ENCODE measurements at regions not wholly inside any gene's neighbourhood (a gene's known extent, or its start where the extent isn't known, plus 50 kb on each side); places are given as distances from the start of the nearest gene placed in this dataset.

- Histone ChIP-seq H3K9me3 (ENCODE audit: control insufficient read depth, low read length) (peaks cover 80% of the 10 kb centered on the region), H3K27me3 (ENCODE audit: control insufficient read depth, insufficient read depth, low read length, poor library complexity, severe bottlenecking) (no peaks in the 10 kb centered on the region), H3K4me3 (ENCODE audit: low read length) (no peak overlapping the region), H3K9ac (ENCODE audit: extremely low read depth, low read length, poor library complexity, severe bottlenecking) (no peak overlapping the region), H3K4me1 (ENCODE audit: control insufficient read depth, insufficient read depth, low read length) (no peaks in the 10 kb centered on the region), H3K36me3 (ENCODE audit: control insufficient read depth, insufficient read depth, low read length) (no peaks in the 10 kb centered on the region), H3K27ac (ENCODE audit: low read depth, low read length) (no peak overlapping the region)
- H3K36me3 Mint-ChIP-seq (ENCODE audit: low read depth), result no peaks in the 10 kb centered on the region
- H3K9me3 Mint-ChIP-seq, result peaks cover 82% of the 10 kb centered on the region
- 84 to 92% methylated on average over 3 of the region's 3 CpGs for WGBS, 2 experiments (ENCODE audit: insufficient coverage in 1 of 2, insufficient read length in 1 of 2)
- no peaks in the 10 kb centered on the region for H3K27me3 Mint-ChIP-seq (ENCODE audit: insufficient read depth)
- DNase-seq, result no peak
- no peaks in the 10 kb centered on the region for H3K4me1 Mint-ChIP-seq
- H3K4me3 Mint-ChIP-seq, result no peak overlapping the region
- no peak for TF ChIP-seq CTCF (conservative IDR thresholded peaks at IDR 0.05)
- no peak overlapping the region for H3K27ac Mint-ChIP-seq
Observed at GRCh38 chr2:89848114-89848513, 1156.6 kb downstream of the RPIA start.

GRCh38 chr2:89848763-89849368, 1157.4 kb downstream of the RPIA start:
- Histone ChIP-seq H3K4me1 (ENCODE audit: control insufficient read depth, insufficient read depth, low read length) (no peaks in the 10 kb centered on the region), H3K27ac (ENCODE audit: low read depth, low read length) (no peak overlapping the region), H3K36me3 (ENCODE audit: control insufficient read depth, insufficient read depth, low read length) (no peaks in the 10 kb centered on the region), H3K9ac (ENCODE audit: extremely low read depth, low read length, poor library complexity, severe bottlenecking) (no peak overlapping the region), H3K4me3 (ENCODE audit: low read length) (no peak overlapping the region), H3K9me3 (ENCODE audit: control insufficient read depth, low read length) (peaks cover 73% of the 10 kb centered on the region), H3K27me3 (ENCODE audit: control insufficient read depth, insufficient read depth, low read length, poor library complexity, severe bottlenecking) (no peaks in the 10 kb centered on the region)
- Mint-ChIP-seq H3K4me3 (no peak overlapping the region), H3K27ac (no peak overlapping the region), H3K4me1 (no peaks in the 10 kb centered on the region), H3K9me3 (peaks cover 76% of the 10 kb centered on the region), H3K27me3 (ENCODE audit: insufficient read depth) (no peaks in the 10 kb centered on the region), H3K36me3 (ENCODE audit: low read depth) (no peaks in the 10 kb centered on the region)
- 45 to 54% methylated on average over 2 of the region's 2 CpGs for WGBS, 2 experiments (ENCODE audit: insufficient coverage in 1 of 2, insufficient read length in 1 of 2)
- TF ChIP-seq CTCF (conservative IDR thresholded peaks at IDR 0.05), result no peak
- no peak for DNase-seq

GRCh38 chr2:89849731-89850130, 1158.3 kb downstream of the RPIA start:
- H3K9me3 Mint-ChIP-seq, result peaks cover 68% of the 10 kb centered on the region
- H3K27me3 Mint-ChIP-seq (ENCODE audit: insufficient read depth), result no peaks in the 10 kb centered on the region
- no peak for DNase-seq
- H3K4me1 ChIP-seq (ENCODE audit: control insufficient read depth, insufficient read depth, low read length), result no peaks in the 10 kb centered on the region
- no peaks in the 10 kb centered on the region for H3K36me3 Mint-ChIP-seq (ENCODE audit: low read depth)
- H3K4me3 ChIP-seq (ENCODE audit: low read length), result no peak overlapping the region
- H3K27ac Mint-ChIP-seq, result no peak overlapping the region
- H3K4me1 Mint-ChIP-seq, result no peaks in the 10 kb centered on the region
- no peaks in the 10 kb centered on the region for H3K36me3 ChIP-seq (ENCODE audit: control insufficient read depth, insufficient read depth, low read length)
- H3K9me3 ChIP-seq (ENCODE audit: control insufficient read depth, low read length), result peaks cover 65% of the 10 kb centered on the region
- no peak overlapping the region for H3K9ac ChIP-seq (ENCODE audit: extremely low read depth, low read length, poor library complexity, severe bottlenecking)
- H3K4me3 Mint-ChIP-seq, result no peak overlapping the region
- WGBS, 2 experiments (ENCODE audit: insufficient coverage in 1 of 2, insufficient read length in 1 of 2), result 82% methylated on average over 3 of the region's 3 CpGs; no CpG with 5 or more reads in 1 of the 2 experiments
- no peak for TF ChIP-seq CTCF (conservative IDR thresholded peaks at IDR 0.05)
- no peak overlapping the region for H3K27ac ChIP-seq (ENCODE audit: low read depth, low read length)
- no peaks in the 10 kb centered on the region for H3K27me3 ChIP-seq (ENCODE audit: control insufficient read depth, insufficient read depth, low read length, poor library complexity, severe bottlenecking)
